Ishikawa (cell line): ENCODE measurements at regions not wholly inside any gene's neighbourhood (a gene's known extent, or its start where the extent isn't known, plus 50 kb on each side); places are given as distances from the start of the nearest gene placed in this dataset.

Source experiments
- CEBPB ChIP-seq: IDR thresholded peaks from 2 replicates; pipeline ENCODE4 v1.6.1; 2012
- CREB1 ChIP-seq: IDR thresholded peaks from 2 replicates; pipeline ENCODE4 v1.6.1; 2012; ENCODE audit warnings: low read depth
- EGR1 ChIP-seq: IDR thresholded peaks from 2 replicates; pipeline ENCODE4 v1.6.1; 2012
- EP300 ChIP-seq: IDR thresholded peaks from 2 replicates; pipeline ENCODE4 v1.6.1; 2012; ENCODE audit warnings: borderline replicate concordance
- FOXM1 ChIP-seq: IDR thresholded peaks from 2 replicates; pipeline ENCODE4 v1.6.1; 2012; ENCODE audit warnings: low read depth, borderline replicate concordance
- MAX ChIP-seq: IDR thresholded peaks from 2 replicates; pipeline ENCODE4 v1.6.1; 2012
- NFIC ChIP-seq: IDR thresholded peaks from 2 replicates; pipeline ENCODE4 v1.6.1; 2012
- RAD21 ChIP-seq: IDR thresholded peaks from 2 replicates; pipeline ENCODE4 v1.6.1; 2012; ENCODE audit warnings: low read depth
- REST ChIP-seq: IDR thresholded peaks from 2 replicates; pipeline ENCODE4 v1.6.1; 2012; ENCODE audit warnings: low read depth, mild to moderate bottlenecking
- TAF1 ChIP-seq: IDR thresholded peaks from 2 replicates; pipeline ENCODE4 v1.6.1; 2012; ENCODE audit warnings: low read depth, mild to moderate bottlenecking
- TCF12 ChIP-seq: IDR thresholded peaks from 2 replicates; pipeline ENCODE4 v1.6.1; 2012; ENCODE audit warnings: low read depth
- TEAD4 ChIP-seq: IDR thresholded peaks from 2 replicates; pipeline ENCODE4 v1.6.1; 2012
- YY1 ChIP-seq: IDR thresholded peaks from 2 replicates; pipeline ENCODE4 v1.6.1; 2012; ENCODE audit warnings: low read depth
- ZBTB7A ChIP-seq: IDR thresholded peaks from 2 replicates; pipeline ENCODE4 v1.6.1; 2012; ENCODE audit warnings: low read depth
- TF ChIP-seq, protein P1 (sequence below): IDR thresholded peaks from 2 replicates; pipeline ENCODE4 v1.6.1; 2012

DNA sequence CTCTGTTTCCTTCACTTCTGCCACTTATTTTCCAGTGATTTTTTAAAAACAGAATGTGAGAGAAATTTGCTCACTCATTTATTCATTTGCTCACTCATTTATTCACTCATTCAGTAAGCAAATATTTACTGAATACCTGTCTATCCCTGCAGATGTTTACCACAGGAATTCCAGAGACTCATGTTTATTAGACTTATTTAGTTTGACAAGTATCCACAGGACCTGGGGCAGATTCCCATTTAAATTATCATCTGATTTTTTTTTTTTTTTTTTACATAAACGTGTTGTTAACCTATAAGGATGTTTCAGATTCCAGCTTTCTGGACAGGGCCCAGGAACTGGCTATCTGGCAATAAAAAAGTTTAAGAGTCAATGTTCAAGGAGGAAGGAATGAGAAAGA, 175.1 kb upstream of the ERBB4 start:
- no peak for TF ChIP-seq TEAD4
- no peak for TF ChIP-seq EGR1
- no peak for TF ChIP-seq RAD21
- TF ChIP-seq YY1: no peak
- no peak for TF ChIP-seq MAX
- no peak for TF ChIP-seq EP300

- TF ChIP-seq TEAD4 (no peak), EP300 (no peak), TAF1 (no peak), EGR1 (no peak), CREB1 (no peak), FOXM1 (no peak), TCF12 (no peak), REST (no peak), NFIC (no peak)
Measured at GRCh38 chr2:212712991-212713390, 174.4 kb upstream of the ERBB4 start.

- no peak for TF ChIP-seq TCF12
- no peak for TF ChIP-seq ZBTB7A
- TF ChIP-seq TEAD4: no peak
- no peak for TF ChIP-seq EGR1
- TF ChIP-seq CEBPB: no peak
- TF ChIP-seq TAF1: no peak
- TF ChIP-seq FOXM1: no peak
- TF ChIP-seq REST: no peak
- no peak for TF ChIP-seq CREB1
- TF ChIP-seq RAD21: no peak
- TF ChIP-seq EP300: no peak
- TF ChIP-seq, protein P1, sequence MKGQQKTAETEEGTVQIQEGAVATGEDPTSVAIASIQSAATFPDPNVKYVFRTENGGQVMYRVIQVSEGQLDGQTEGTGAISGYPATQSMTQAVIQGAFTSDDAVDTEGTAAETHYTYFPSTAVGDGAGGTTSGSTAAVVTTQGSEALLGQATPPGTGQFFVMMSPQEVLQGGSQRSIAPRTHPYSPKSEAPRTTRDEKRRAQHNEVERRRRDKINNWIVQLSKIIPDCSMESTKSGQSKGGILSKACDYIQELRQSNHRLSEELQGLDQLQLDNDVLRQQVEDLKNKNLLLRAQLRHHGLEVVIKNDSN: no peak
- TF ChIP-seq NFIC: no peak
- TF ChIP-seq YY1: no peak
- TF ChIP-seq MAX: no peak
Measured at GRCh38 chr2:212712466-212712865, 173.9 kb upstream of the ERBB4 start.

DNA sequence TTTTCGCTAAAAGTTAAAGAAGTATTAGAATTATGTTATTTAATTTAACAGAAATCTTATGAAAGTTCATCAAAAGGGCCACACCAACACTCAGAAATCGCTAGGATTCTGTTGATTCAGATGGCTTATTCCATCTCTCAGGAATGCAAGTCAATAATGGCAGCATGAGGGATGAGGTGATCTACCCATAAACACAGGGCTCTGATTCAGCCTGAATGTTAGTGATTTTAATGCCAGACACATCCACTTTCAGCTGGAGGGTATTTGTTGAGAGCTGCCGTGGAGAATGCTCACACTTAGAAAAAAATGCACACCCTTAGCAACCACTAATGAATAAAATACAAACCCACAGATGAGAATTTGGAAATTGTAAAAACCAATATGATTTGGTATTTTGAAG, 173.3 kb upstream of the ERBB4 start:
- no peak for TF ChIP-seq YY1
- TF ChIP-seq REST: no peak
- no peak for TF ChIP-seq TCF12
- TF ChIP-seq, protein P1: no peak
- no peak for TF ChIP-seq EGR1
- no peak for TF ChIP-seq NFIC
- no peak for TF ChIP-seq RAD21
- no peak for TF ChIP-seq CREB1
- TF ChIP-seq MAX: no peak
- TF ChIP-seq CEBPB: no peak
- no peak for TF ChIP-seq ZBTB7A
- no peak for TF ChIP-seq TAF1

DNA sequence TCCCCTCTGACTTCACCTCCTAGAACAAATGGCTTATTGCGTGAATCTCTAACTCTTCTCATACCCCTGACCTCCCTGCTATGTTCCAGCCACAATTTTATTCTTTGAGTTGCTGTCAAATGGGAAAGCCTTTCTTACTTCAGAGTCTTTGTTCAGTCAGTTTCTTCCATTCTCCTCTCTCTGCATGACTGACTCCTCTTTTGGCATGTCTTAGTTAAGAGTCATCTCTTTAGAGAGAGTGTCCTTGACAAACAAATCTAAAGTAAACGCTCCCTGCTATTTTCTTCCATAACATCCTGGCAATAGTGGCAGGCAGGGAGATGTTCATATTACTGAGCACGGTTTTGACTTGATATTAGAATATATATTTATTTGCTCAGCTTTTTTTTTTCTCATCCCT, 170.7 kb upstream of the ERBB4 start:
- TF ChIP-seq RAD21: no peak
- TF ChIP-seq YY1: no peak
- TF ChIP-seq, protein P1: no peak
- TF ChIP-seq TCF12: no peak
- TF ChIP-seq EP300: no peak
- TF ChIP-seq TAF1: no peak
- TF ChIP-seq CEBPB: no peak
- TF ChIP-seq NFIC: no peak
